Gastroesophageal sphincter (tissue), 3 donors: ENCODE measurements at regions not wholly inside any gene's neighbourhood (a gene's known extent, or its start where the extent isn't known, plus 50 kb on each side); places are given as distances from the start of the nearest gene placed in this dataset.

Experiments used
- CTCF ChIP-seq, 4 experiments: fragments of 200-600 bp in 2 of 4; fragments of 450-650 bp in 2 of 4; sonication (generic) in 1 of 4; IDR thresholded peaks; one replicate each; pipeline ENCODE4 v1.5.1; 2017 to 2019; ENCODE audit warnings: antibody characterized with exemption in 4 of 4, mild to moderate bottlenecking in 2 of 4, moderate library complexity in 2 of 4
- POLR2A ChIP-seq, 2 donors: fragments of 450-650 bp; IDR thresholded peaks; one replicate each; pipeline ENCODE4 v1.6.1; 2017; ENCODE audit warnings: antibody characterized with exemption in 2 of 2, mild to moderate bottlenecking in 2 of 2, moderate library complexity in 1 of 2
- POLR2AphosphoS5 ChIP-seq: sonication (generic); formaldehyde crosslinking; IDR thresholded peaks from one replicate; pipeline ENCODE4 v1.6.1; 2017; ENCODE audit warnings: antibody characterized with exemption

DNA sequence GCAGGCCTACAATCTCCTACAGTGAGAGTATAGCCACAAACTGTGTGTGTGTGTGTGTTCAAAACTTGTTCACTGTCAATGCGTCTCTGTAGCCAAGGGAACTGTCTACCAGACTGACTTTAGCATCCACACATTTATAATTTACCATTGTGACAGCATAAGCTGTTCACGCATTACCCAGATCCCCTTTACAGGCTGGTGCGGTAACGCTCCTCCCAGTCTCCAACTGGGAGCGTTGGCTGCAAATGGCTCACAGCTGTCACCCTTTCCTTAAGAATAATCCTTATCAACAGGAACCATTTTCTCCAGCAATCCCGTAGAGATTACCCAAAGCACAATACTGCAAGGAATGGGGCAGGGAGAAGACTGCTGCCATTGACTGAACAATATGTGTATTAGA lies 199.5 kb downstream of the GPAM start:
- TF ChIP-seq CTCF (IDR thresholded peaks at IDR 0.05) (no peak), POLR2A (IDR thresholded peaks at IDR 0.05) (no peak), POLR2AphosphoS5 (no peak)
